Erythroblast (primary cell): ENCODE measurements at regions not wholly inside any gene's neighbourhood (a gene's known extent, or its start where the extent isn't known, plus 50 kb on each side); places are given as distances from the start of the nearest gene placed in this dataset.

Source experiments
- GATA1 ChIP-seq: IDR thresholded peaks from 2 replicates; pipeline ENCODE4 v1.6.1; 2011; ENCODE audit warnings: low read depth, mild to moderate bottlenecking, control low read depth, low read length, moderate library complexity
- POLR2A ChIP-seq: IDR thresholded peaks from 2 replicates; pipeline ENCODE4 v1.6.1; 2011; ENCODE audit warnings: mild to moderate bottlenecking, low read length

DNA sequence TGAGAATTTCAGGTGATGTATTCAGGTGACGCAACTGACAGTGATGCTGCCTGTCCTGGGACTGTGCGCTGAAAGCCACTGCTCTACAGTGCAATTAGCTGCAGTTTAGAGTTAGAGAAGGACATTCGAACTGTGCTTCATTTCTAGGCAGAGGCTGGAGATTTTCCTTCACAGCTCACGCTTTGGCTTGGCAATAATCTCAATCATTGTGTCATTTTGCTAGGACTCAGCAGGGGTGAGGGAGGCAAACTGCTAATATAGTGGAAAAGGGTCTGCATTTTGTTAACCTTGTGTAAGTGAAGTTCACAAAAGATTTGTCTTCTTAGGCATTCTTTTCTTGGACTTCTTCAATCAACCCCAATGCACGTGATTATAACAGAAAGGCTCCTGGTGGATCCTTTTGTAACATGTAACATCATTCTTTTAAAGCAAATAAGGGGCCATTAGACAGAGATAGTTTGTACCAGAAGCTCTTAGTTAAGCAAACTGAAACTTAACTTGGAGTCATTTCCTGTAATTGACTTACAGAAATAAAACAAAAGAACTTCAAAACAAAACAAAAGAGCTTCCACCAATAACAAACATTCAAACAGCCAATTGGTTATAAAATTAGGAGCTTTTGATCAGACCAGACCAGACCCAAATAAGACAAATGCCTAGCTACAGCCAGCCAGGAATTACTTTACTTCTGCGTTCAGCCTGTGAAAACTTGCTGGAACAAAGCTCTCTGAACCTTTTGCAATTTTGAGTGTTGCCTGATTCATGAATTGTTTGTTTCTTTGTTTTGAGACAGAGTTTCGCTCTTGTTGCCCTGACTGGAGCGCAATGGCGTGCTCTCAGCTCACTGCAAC, 1376.3 kb upstream of the CELF4 start:
- no peak for TF ChIP-seq POLR2A
- no peak for TF ChIP-seq GATA1
